GM19468 (cell line): ENCODE measurements at regions not wholly inside any gene's neighbourhood (a gene's known extent, or its start where the extent isn't known, plus 50 kb on each side); places are given as distances from the start of the nearest gene placed in this dataset.
A peak's percentile ranks its signal among the peaks of the same experiment; 100 is the strongest.

ENCODE experiments used
- ATAC-seq: cut with Tn5 transposase; IDR thresholded peaks from one replicate; pipeline ENCODE4 v1.9.1; 2021; ENCODE audit warnings: mild to moderate bottlenecking, moderate library complexity, moderate number of reproducible peaks; ENCODE audit not compliant: unreplicated experiment; ENCODE audit errors: extremely low read depth

DNA sequence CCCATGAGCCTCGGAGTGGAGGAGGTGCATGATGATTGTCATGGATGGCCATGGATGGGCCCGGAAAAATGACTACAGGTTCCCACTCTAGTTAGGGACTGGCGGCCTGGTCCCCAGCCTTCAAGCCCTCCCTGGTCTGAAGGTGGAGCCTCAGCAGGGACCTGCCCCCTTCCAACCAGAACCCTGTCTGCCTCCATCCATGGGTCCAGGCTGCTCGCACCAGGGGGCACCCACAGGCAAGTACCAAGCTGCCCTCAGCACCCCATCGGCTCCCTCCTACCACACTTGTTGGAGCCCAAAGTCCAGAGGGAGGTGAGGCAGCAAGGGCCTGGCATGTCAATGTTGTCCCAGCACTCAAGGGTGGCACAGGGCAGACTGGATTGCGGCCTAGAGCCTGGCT lies 2468.6 kb downstream of the PCDH7 start:
- no peak for ATAC-seq

DNA sequence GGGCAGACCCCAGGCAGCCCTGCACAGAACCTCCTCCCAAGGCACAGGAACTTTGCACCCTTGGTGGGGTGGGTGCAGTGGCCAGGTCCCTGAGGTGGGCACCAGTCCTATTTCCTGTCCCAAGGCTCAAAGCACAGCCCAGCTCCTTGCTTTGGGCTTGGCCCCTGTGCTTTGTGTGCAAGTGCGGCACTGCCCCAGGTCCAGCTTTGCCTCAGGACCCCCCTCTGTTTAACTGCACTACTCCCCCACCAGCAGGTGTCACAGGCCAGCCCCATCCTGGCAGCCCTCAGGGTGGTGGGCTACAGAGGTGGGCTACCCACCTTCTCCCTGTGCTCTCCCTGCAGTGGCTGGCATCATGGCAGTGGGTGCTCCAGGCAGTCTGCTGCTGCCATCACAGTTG lies 2469.0 kb downstream of the PCDH7 start:
- ATAC-seq = no peak

DNA sequence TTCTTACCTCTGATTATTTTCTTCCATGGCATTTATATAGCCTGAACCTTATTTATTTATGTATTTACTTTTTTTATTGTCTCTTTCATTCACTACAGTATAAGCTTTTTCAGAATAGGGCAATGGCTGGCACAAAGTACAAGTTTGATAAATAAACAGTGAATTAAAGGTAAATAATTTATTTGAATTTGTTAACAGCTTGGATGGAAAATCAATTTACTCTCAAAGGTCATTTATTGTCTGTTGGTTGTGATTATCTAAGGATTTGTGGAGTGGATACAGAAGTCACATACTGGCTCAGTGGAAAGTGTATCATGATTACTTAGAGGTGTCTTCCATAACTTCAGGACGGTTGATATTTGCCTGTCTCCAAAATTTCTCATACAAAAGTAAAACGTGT lies 2472.9 kb downstream of the PCDH7 start:
- no peak for ATAC-seq

- ATAC-seq = no peak
Observed at GRCh38 chr4:33200377-33200776, 2480.2 kb downstream of the PCDH7 start.

DNA sequence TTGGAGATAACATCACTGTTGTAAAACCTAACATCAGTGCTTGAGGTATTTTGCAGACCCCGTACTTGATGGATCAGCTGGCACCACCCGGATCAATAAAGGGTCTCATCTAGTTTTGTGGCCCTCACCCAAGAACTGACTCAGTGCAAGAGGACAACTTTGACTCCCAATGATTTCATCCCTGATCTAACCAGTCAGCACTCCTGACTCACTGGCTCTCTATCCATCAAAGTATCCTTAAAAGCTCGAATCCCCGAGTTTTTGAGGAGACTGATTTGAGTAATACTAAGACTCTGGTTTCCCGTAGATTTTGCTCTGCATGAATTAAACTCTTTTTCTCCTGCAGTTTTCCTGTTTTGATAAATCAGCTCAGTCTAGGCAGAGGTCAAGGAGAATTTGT lies 2498.1 kb downstream of the PCDH7 start:
- ATAC-seq = no peak

DNA sequence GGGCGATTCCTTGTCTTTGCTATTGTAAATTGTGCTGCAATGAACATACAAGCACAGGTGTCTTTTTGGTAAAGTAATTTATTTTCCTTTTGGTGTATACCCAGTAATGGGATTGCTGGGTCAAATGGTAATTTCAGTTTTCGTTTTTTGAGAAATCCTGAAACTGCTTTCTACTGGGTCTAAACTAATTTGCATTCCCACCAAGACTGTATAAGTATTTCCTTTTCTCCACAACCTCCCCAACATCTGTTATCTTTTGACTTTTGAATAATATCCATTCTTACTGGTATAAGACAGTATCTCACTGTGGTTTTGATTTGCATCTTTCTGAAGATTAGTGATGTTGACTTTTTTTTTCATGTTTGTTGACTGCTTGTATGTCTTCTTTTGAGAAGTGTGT lies 2506.0 kb downstream of the PCDH7 start:
- ATAC-seq = peak; percentile 92

- ATAC-seq = no peak
Observed at GRCh38 chr4:33226783-33227182, 2506.6 kb downstream of the PCDH7 start.

- no peak for ATAC-seq
Observed at GRCh38 chr4:33255094-33255493, 2534.9 kb downstream of the PCDH7 start.

GRCh38 chr4:33255507-33255906 lies 2535.3 kb downstream of the PCDH7 start:
- ATAC-seq = no peak

- ATAC-seq = no peak
Observed at GRCh38 chr4:33262824-33263223, 2542.7 kb downstream of the PCDH7 start.

DNA sequence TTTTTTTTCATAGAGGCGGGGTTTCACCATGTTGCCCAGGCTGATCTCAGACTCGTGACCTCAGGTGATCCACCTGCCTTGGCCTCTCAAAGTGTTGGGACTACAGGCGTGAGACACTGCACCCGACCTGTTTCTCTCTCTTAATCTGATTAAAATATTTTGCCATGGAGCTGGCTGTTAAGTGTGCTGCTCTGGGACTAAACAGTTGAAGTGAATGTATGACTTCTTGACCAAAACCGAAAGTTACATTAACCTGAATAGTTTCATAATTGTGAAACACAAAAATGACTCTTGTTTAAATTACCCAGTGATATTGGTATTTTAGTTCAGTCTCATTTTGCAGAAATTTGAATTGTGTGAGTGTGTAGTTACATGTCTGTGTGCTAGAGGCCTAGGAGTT lies 2548.6 kb downstream of the PCDH7 start:
- ATAC-seq = no peak

DNA sequence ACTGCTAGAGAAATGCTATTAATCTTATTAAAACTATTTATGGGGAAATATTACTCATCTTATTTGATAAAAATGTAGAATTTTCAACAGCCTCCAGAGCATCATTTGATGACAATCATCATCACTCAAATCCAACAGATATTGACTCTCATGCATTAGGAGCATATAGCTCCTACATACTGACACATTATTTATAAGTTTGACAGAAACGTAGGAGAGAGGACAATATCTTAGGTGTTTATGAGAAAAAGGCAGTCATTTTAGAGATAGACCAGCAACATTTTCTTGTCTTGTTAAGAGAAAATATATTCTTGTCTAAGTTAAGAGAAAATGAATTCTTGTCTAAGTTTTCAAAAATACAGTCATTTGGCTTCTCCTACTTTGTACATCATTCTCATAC lies 2550.2 kb downstream of the PCDH7 start:
- ATAC-seq = no peak

- ATAC-seq = no peak
Observed at GRCh38 chr4:33272722-33273121, 2552.6 kb downstream of the PCDH7 start.

DNA sequence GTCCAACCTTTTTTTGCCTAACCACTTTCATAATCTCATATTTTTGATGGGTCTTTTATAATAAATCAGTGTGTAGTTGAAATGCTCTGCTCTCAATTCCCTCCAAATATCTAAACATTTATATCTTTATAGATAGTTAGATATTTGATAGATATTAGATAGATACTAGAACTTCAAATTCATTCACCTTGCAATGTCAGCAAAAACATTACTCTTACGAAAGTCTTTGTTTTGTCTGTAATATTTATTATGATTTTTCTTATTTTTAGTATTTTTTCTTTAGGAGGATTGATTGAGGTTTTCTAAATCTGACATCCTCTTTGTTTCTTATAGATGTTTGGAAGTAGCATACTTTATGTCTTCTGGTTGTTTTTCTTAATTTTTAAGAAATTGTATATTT lies 2563.6 kb downstream of the PCDH7 start:
- no peak for ATAC-seq

DNA sequence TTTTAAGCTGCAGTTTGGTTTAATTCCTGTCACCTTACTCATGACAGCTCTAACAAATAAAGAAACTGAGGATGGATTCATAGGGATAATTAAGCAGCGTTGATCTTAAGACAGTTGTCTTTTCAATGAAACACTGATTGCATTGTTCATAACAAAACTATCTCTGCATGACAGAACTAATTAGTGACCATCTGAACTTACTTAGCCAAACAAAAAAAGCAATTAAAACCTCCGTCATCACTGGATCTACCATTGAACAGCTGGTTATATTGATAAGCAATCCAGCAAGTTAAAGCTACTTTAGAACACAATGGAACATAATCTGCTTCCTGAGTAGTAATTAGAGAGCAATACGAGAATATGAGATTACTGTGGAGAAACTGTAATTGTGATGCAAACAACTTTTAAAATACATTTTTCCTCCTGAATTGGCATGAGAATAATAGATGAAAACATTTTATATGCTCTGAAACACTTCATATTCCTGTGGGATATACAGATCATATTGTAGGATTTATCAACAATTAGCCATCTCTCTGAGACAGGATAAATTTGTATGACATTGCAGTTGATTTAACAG lies 2576.8 kb downstream of the PCDH7 start:
- ATAC-seq = no peak

GRCh38 chr4:33302321-33302720 lies 2582.2 kb downstream of the PCDH7 start:
- ATAC-seq = no peak

- ATAC-seq = no peak
Observed at GRCh38 chr4:33306131-33306530, 2586.0 kb downstream of the PCDH7 start.

GRCh38 chr4:33316033-33316432 lies 2595.9 kb downstream of the PCDH7 start:
- ATAC-seq = no peak

DNA sequence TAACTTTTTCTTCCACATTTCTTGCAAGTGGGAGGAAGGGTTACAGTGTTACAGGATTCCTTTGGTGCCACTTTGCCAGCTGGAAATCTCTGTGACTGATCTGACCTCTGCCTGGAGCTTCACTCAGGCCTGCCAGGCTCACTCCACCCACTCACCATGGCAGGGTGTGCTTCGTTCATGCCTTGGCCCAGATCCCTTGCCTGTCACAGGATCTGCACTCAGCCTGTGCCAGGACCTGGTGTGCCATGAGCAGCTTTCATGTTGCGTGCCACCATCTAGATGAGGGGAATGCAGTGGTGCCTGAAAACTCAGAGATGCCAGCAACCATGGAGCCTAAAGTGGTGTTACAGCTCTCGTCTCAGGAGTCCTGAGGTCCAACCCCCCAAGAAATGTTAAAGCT lies 2596.4 kb downstream of the PCDH7 start:
- ATAC-seq = no peak

- no peak for ATAC-seq
Observed at GRCh38 chr4:33323393-33323792, 2603.2 kb downstream of the PCDH7 start.

DNA sequence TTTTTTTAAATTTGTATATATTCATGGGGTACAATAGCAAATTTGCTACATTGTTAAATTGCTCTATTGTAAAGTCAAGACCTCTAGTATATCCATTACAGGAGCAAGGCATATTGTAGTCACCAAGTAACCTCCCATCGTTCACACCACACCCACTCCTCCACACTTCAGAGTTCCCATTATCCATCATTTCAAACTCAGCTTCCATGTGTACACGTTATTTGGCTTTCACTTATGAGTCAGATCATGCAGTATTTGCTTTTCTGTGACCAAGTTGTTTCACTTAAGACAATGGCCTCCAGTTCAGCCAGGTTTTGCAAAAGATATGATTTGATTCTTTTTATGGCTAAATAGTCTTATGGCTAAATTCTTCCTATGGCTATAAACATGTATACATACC lies 2614.2 kb downstream of the PCDH7 start:
- ATAC-seq = no peak

DNA sequence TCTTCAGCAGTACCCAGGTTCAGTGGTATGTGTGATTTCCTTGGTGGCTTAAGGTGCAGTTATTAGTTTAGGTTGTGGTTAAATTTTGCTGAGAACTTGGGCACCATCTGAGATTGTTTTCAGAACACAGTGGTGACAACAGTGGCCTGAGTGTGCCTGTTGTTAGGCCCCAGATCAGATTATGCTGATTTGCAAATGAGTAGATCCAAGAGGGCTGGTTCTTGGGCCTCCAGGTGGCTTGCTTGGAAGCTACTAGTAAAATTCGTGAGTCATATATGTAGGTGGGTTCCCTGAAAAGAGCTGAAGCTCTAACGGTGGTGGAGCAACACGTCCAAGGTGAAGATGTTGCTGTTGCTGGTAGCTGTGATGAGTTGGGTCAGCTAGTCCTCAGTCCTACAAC lies 2619.6 kb downstream of the PCDH7 start:
- ATAC-seq = no peak

GRCh38 chr4:33340168-33340567 lies 2620.0 kb downstream of the PCDH7 start:
- no peak for ATAC-seq
